SU-DHL-6 (cell line): ENCODE measurements at regions not wholly inside any gene's neighbourhood (a gene's known extent, or its start where the extent isn't known, plus 50 kb on each side); places are given as distances from the start of the nearest gene placed in this dataset.

Source experiments
- EZH2phosphoT487 ChIP-seq: fragments of 200-600 bp; sonication (generic), shearing (Covaris generic); conservative IDR thresholded peaks from 2 replicates; pipeline ENCODE4 v1.6.1; 2018; ENCODE audit warnings: mild to moderate bottlenecking, antibody characterized with exemption, low read length, moderate library complexity, mixed read lengths
- TF ChIP-seq, protein P1 (sequence below): fragments of 200-600 bp; sonication (generic); IDR thresholded peaks from one replicate; pipeline ENCODE4 v1.5.1; 2017; ENCODE audit warnings: antibody characterized with exemption, mild to moderate bottlenecking, low read length, moderate library complexity; ENCODE audit not compliant: insufficient read depth, poor library complexity, severe bottlenecking

DNA sequence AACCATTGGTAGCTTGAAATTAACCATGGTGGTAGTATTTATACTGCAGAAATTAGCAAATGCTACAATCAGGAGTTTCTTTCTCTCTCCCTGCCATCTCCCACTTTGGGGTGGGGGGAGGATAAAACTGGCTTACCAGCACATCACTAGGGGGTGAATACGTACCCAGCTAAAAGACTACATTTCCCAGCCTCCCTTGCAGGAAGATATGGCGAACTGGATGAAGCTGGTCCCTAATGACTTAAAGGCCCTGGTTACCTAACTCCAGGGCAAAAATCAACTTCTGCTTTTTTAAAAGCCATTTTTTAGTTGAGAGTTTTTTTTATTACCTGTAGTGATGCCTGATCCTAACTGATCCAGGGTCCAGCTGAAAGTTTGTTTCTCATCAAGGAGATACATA lies 70.3 kb upstream of the RAB12 start:
- TF ChIP-seq, protein P1, sequence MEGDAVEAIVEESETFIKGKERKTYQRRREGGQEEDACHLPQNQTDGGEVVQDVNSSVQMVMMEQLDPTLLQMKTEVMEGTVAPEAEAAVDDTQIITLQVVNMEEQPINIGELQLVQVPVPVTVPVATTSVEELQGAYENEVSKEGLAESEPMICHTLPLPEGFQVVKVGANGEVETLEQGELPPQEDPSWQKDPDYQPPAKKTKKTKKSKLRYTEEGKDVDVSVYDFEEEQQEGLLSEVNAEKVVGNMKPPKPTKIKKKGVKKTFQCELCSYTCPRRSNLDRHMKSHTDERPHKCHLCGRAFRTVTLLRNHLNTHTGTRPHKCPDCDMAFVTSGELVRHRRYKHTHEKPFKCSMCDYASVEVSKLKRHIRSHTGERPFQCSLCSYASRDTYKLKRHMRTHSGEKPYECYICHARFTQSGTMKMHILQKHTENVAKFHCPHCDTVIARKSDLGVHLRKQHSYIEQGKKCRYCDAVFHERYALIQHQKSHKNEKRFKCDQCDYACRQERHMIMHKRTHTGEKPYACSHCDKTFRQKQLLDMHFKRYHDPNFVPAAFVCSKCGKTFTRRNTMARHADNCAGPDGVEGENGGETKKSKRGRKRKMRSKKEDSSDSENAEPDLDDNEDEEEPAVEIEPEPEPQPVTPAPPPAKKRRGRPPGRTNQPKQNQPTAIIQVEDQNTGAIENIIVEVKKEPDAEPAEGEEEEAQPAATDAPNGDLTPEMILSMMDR: no peak
- TF ChIP-seq EZH2phosphoT487: no peak
